SH-SY5Y (cell line): ENCODE measurements at regions not wholly inside any gene's neighbourhood (a gene's known extent, or its start where the extent isn't known, plus 50 kb on each side); places are given as distances from the start of the nearest gene placed in this dataset.

Source experiments
- GATA2 ChIP-seq: IDR thresholded peaks from 2 replicates; pipeline ENCODE4 v1.6.1; 2011; ENCODE audit warnings: mild to moderate bottlenecking, low read depth, low read length
- GATA3 ChIP-seq: IDR thresholded peaks from 2 replicates; pipeline ENCODE4 v1.6.1; 2011; ENCODE audit warnings: low read depth, mild to moderate bottlenecking, low read length, moderate library complexity

DNA sequence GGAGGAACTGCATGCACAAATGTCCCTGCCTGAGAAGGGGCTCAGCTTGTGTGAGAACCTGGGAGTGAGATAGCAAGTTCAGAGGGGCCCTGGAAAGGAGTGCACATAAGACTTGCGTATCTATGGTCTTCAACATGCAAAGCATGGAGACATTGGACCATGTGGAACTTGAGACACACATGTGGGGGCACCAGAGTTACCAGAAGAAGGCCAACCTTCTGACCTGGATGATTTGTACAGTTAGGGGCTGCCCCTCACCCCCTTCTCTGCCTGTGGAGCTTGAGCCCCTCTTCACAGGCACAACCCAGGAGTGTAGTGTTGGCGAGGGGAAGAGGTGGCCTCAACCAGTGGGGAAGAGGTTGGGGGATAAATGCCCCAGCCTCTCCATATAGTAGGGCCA lies 165.0 kb upstream of the ARL4C start:
- no peak for TF ChIP-seq GATA2
- TF ChIP-seq GATA3, result no peak
